Calu3 (cell line): ENCODE measurements at regions not wholly inside any gene's neighbourhood (a gene's known extent, or its start where the extent isn't known, plus 50 kb on each side); places are given as distances from the start of the nearest gene placed in this dataset.

ENCODE experiments used
- BruUV-seq: library from RNA; stranded (reverse); fragments of 400-500 nt; replicated peaks from 2 replicates; lab custom pipeline; 2021; lab: Mats Ljungman, UMichigan
- CTCF ChIA-PET: fragments of 300-600 bp; sonication (Branson Sonifier 250); formaldehyde crosslinking; loops from one replicate; lab custom pipeline; 2022; ENCODE audit warnings: antibody characterized with exemption; lab: Charles Lee
- DNase-seq: peaks from one replicate; pipeline ENCODE4 v3.0.0; 2022
- H3K27ac Mint-ChIP-seq: one replicate; pipeline ENCODE4 v1.8.0; 2022; ENCODE audit warnings: mixed read lengths; ENCODE audit not compliant: unreplicated experiment
- H3K27me3 Mint-ChIP-seq: one replicate; pipeline ENCODE4 v1.8.0; 2022; ENCODE audit warnings: mixed read lengths; ENCODE audit not compliant: unreplicated experiment
- H3K36me3 Mint-ChIP-seq: one replicate; pipeline ENCODE4 v1.8.0; 2022; ENCODE audit warnings: mild to moderate bottlenecking, moderate library complexity, mixed read lengths; ENCODE audit not compliant: insufficient read depth, unreplicated experiment
- H3K4me1 Mint-ChIP-seq: one replicate; pipeline ENCODE4 v1.8.0; 2022; ENCODE audit warnings: mild to moderate bottlenecking, low read depth, mixed read lengths; ENCODE audit not compliant: unreplicated experiment
- H3K4me3 Mint-ChIP-seq: one replicate; pipeline ENCODE4 v1.8.0; 2022; ENCODE audit warnings: mild to moderate bottlenecking, low read depth, moderate library complexity, mixed read lengths; ENCODE audit not compliant: unreplicated experiment
- H3K9me3 Mint-ChIP-seq: one replicate; pipeline ENCODE4 v1.8.0; 2022; ENCODE audit warnings: low read depth, mixed read lengths; ENCODE audit not compliant: unreplicated experiment
- intact Hi-C: fragments of 100-400 bp; cut with micrococcal nuclease; formaldehyde crosslinking; loops from one replicate; pipeline ENCODE4 v1.10.0; 2022; ENCODE audit not compliant: unreplicated experiment
- TF ChIP-seq, protein P1 (sequence below): fragments of 200-600 bp; IDR thresholded peaks from one replicate; pipeline ENCODE4 v1.8.0; 2022; ENCODE audit warnings: antibody characterized with exemption; ENCODE audit not compliant: unreplicated experiment

DNA sequence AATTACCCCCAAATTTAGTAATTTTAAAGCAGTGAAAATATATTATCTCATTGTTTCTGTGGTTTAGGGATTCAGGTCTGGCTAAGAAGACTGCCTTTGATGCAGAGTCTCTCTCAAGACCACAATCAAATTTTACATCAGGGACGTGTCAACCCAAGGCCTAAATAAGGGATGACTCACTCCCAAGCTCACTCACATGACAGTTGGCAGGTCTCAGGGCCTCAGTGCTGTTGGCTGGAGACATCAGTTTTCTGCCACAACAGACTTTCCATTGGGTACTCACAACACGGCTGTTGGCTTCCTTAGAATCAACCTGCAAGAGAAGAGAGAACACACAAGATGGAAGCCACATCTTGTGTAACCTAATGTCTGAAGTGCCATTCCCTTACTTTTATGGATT, 377.3 kb downstream of the FAM181B start:
- BruUV-seq: no TSS peak

DNA sequence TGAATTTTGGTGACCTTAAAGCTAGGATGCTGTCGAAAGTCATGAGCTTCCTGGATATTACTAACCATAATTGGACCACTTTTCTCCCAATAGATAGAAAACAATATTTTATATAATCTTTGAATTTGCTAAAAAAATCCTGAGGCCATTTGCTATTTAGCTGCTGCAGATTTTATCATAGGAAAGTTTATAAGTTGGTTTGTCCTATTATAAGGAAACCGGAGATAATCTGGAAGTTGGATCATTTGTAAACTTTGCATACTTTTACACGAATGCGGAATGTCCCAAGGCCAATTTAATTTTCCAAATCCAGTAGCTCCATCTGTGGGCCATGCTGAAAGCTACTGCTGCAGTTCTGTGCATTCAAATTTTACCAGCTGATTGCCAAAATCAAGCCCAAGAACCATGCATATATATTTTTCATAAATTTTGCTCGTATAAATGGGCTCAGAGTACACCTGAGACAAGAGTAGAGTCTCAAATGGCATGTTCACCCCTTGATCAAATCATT, 378.3 kb downstream of the FAM181B start:
- TF ChIP-seq, protein P1, sequence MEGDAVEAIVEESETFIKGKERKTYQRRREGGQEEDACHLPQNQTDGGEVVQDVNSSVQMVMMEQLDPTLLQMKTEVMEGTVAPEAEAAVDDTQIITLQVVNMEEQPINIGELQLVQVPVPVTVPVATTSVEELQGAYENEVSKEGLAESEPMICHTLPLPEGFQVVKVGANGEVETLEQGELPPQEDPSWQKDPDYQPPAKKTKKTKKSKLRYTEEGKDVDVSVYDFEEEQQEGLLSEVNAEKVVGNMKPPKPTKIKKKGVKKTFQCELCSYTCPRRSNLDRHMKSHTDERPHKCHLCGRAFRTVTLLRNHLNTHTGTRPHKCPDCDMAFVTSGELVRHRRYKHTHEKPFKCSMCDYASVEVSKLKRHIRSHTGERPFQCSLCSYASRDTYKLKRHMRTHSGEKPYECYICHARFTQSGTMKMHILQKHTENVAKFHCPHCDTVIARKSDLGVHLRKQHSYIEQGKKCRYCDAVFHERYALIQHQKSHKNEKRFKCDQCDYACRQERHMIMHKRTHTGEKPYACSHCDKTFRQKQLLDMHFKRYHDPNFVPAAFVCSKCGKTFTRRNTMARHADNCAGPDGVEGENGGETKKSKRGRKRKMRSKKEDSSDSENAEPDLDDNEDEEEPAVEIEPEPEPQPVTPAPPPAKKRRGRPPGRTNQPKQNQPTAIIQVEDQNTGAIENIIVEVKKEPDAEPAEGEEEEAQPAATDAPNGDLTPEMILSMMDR: no peak
- Mint-ChIP-seq H3K4me3 (no peak overlapping the region), H3K9me3 (no peaks in the 10 kb centered on the region), H3K27me3 (no peaks in the 10 kb centered on the region), H3K27ac (no peak overlapping the region), H3K4me1 (no peaks in the 10 kb centered on the region), H3K36me3 (no peaks in the 10 kb centered on the region)
- no TSS peak for BruUV-seq
- CTCF ChIA-PET: no interaction called here
- intact Hi-C loops: no loop called here
- DNase-seq: no peak

More for the DNA sequence above, 377.3 kb downstream of the FAM181B start:
- Mint-ChIP-seq H3K36me3 (no peaks in the 10 kb centered on the region), H3K4me3 (no peak overlapping the region), H3K27ac (no peak overlapping the region), H3K9me3 (no peaks in the 10 kb centered on the region), H3K27me3 (no peaks in the 10 kb centered on the region), H3K4me1 (no peaks in the 10 kb centered on the region)
- intact Hi-C loops: no loop called here
- TF ChIP-seq, protein P1: no peak
- DNase-seq: no peak
- CTCF ChIA-PET: no interaction called here

DNA sequence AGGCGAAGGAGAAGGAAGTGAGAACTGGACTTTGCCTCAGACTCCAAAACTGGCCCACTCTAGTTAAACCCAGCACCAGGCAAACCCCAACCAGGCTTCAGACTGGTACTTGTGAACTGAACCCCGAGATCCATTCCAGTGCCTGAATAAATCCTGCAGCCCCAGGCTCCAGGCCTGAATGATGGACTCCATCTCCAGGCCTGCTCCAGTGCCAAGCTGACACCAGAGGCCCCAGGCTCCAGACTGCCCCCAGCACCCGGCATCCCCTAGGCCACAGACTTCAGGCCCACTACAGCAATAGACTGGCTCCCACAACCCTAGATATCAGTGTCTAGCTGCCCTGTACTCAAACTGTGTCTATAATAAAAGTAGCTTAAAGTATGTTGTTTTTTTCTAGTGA, 406.8 kb downstream of the FAM181B start:
- H3K9me3 Mint-ChIP-seq: peaks cover 5% of the 10 kb centered on the region
- H3K36me3 Mint-ChIP-seq: no peaks in the 10 kb centered on the region
- H3K27ac Mint-ChIP-seq: no peak overlapping the region
- no peak for DNase-seq
- H3K4me1 Mint-ChIP-seq: no peaks in the 10 kb centered on the region
- H3K4me3 Mint-ChIP-seq: no peak overlapping the region
- BruUV-seq: no TSS peak
- TF ChIP-seq, protein P1: no peak
- intact Hi-C loops: no loop called here
- CTCF ChIA-PET: no interaction called here
- no peaks in the 10 kb centered on the region for H3K27me3 Mint-ChIP-seq

DNA sequence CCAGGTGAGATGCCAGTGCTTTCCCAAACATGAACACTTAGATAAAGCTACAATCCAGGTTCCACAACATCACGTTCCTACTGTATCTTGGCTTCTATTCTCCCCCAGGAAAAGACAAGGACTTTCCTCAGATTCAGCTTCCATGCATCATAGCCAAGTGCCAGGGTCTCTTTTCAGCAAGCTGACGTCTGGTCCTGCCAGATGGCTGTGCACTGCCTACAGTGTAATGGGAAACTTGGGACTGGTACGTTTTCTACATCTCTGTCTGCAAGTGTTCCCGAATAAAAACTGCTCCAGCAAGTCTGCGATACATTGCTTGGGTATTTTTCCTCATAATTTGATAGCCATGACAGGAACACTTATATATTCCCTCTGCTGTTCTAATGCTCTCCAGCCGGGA, 412.5 kb downstream of the FAM181B start:
- TF ChIP-seq, protein P1: no peak
- DNase-seq: no peak
- Mint-ChIP-seq H3K36me3 (no peaks in the 10 kb centered on the region), H3K9me3 (peaks cover 14% of the 10 kb centered on the region), H3K27me3 (no peaks in the 10 kb centered on the region), H3K4me1 (no peaks in the 10 kb centered on the region), H3K4me3 (no peak overlapping the region), H3K27ac (no peak overlapping the region)
- BruUV-seq: no TSS peak
- intact Hi-C loops: no loop called here
- CTCF ChIA-PET: no interaction called here
